Uterus (tissue), 2 donors: ENCODE measurements at regions not wholly inside any gene's neighbourhood (a gene's known extent, or its start where the extent isn't known, plus 50 kb on each side); places are given as distances from the start of the nearest gene placed in this dataset.
"Not testable (repeated sequence)": the region's sequence is repeated elsewhere in the genome, so short reads cannot be mapped to it uniquely, and the experiment has no call there.

Experiments used
- POLR2A ChIP-seq, 2 donors: fragments of 450-650 bp; IDR thresholded peaks; one replicate each; pipeline ENCODE4 v1.6.1; 2016; ENCODE audit warnings: antibody characterized with exemption in 2 of 2, mild to moderate bottlenecking in 1 of 2, moderate library complexity in 1 of 2
- TF ChIP-seq, protein P1 (sequence below), 4 experiments: fragments of 200-600 bp in 2 of 4; fragments of 450-650 bp in 2 of 4; sonication (generic) in 2 of 4; IDR thresholded peaks; one replicate each; pipeline ENCODE4 v1.5.1; 2016 to 2019; ENCODE audit warnings: antibody characterized with exemption in 4 of 4, mild to moderate bottlenecking in 2 of 4, moderate library complexity in 1 of 4

DNA sequence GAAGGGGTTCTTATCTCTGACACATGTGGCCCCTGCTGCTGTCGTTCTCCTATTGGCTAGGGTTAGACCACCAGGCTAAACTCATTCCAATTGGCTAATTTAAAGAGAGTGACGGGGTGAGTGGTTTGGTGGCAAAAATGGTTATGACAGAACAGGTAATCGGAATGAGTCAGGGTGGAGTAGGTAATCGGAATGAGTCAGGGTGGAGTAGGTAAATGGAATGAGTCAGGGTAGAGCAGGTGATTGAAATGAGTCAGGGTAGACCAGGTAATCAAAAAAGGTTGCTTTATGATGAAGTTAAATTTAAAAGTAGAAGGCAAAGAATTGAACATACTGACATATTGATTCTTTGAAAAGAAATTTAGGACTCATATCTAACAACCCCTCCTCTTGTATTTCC, 626.2 kb upstream of the CNTN5 start:
- TF ChIP-seq, protein P1, sequence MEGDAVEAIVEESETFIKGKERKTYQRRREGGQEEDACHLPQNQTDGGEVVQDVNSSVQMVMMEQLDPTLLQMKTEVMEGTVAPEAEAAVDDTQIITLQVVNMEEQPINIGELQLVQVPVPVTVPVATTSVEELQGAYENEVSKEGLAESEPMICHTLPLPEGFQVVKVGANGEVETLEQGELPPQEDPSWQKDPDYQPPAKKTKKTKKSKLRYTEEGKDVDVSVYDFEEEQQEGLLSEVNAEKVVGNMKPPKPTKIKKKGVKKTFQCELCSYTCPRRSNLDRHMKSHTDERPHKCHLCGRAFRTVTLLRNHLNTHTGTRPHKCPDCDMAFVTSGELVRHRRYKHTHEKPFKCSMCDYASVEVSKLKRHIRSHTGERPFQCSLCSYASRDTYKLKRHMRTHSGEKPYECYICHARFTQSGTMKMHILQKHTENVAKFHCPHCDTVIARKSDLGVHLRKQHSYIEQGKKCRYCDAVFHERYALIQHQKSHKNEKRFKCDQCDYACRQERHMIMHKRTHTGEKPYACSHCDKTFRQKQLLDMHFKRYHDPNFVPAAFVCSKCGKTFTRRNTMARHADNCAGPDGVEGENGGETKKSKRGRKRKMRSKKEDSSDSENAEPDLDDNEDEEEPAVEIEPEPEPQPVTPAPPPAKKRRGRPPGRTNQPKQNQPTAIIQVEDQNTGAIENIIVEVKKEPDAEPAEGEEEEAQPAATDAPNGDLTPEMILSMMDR (IDR thresholded peaks at IDR 0.05), result not testable (repeated sequence)
- TF ChIP-seq POLR2A (IDR thresholded peaks at IDR 0.05), result not testable (repeated sequence)
